HepG2 (cell line): ENCODE measurements at regions not wholly inside any gene's neighbourhood (a gene's known extent, or its start where the extent isn't known, plus 50 kb on each side); places are given as distances from the start of the nearest gene placed in this dataset.

ENCODE experiments used
- AKAP8 ChIP-seq: sonication (generic); formaldehyde crosslinking; IDR thresholded peaks from 2 replicates; pipeline ENCODE4 v1.5.1; 2020; ENCODE audit warnings: mild to moderate bottlenecking, missing genetic modification reagents
- FOXA3 ChIP-seq: IDR thresholded peaks from 2 replicates; pipeline ENCODE4 v1.6.1; 2016; ENCODE audit warnings: missing genetic modification reagents, missing compliant biosample characterization
- GTF3A ChIP-seq: sonication (generic); formaldehyde crosslinking; conservative IDR thresholded peaks from 2 replicates; pipeline ENCODE4 v1.4.0; 2020; ENCODE audit warnings: mild to moderate bottlenecking, missing genetic modification reagents
- HIVEP1 ChIP-seq: sonication (generic); formaldehyde crosslinking; IDR thresholded peaks from 2 replicates; pipeline ENCODE4 v1.4.0; 2020; ENCODE audit warnings: mild to moderate bottlenecking, missing genetic modification reagents
- HMGA1 ChIP-seq: sonication (generic); formaldehyde crosslinking; conservative IDR thresholded peaks from 2 replicates; pipeline ENCODE4 v1.4.0; 2020; ENCODE audit warnings: missing genetic modification reagents
- HNF4A ChIP-seq: sonication (generic); formaldehyde crosslinking; IDR thresholded peaks from 2 replicates; pipeline ENCODE4 v1.4.0; 2020; ENCODE audit warnings: missing genetic modification reagents
- JUN ChIP-seq: sonication (generic); formaldehyde crosslinking; IDR thresholded peaks from 2 replicates; pipeline ENCODE4 v1.4.0; 2020; ENCODE audit warnings: mild to moderate bottlenecking, missing genetic modification reagents
- JUNB ChIP-seq: sonication (generic); formaldehyde crosslinking; IDR thresholded peaks from 2 replicates; pipeline ENCODE4 v1.8.0; 2022; ENCODE audit warnings: missing genetic modification reagents, mild to moderate bottlenecking, borderline replicate concordance
- KDM5B ChIP-seq: sonication (generic); formaldehyde crosslinking; IDR thresholded peaks from 2 replicates; pipeline ENCODE4 v1.4.0; 2020; ENCODE audit warnings: missing genetic modification reagents, mild to moderate bottlenecking, borderline replicate concordance
- MNT ChIP-seq: fragments of 450-650 bp; IDR thresholded peaks from 2 replicates; pipeline ENCODE4 v1.6.1; 2016
- MXI1 ChIP-seq: IDR thresholded peaks from 3 replicates; pipeline ENCODE4 v1.6.1; 2012; ENCODE audit warnings: low read depth, low read length, inconsistent platforms, borderline replicate concordance
- MYNN ChIP-seq: sonication (generic); formaldehyde crosslinking; IDR thresholded peaks from 2 replicates; pipeline ENCODE4 v1.4.0; 2020; ENCODE audit warnings: mild to moderate bottlenecking, low read depth, missing genetic modification reagents
- NCOA2 ChIP-seq: sonication (generic); formaldehyde crosslinking; IDR thresholded peaks from 2 replicates; pipeline ENCODE4 v1.8.0; 2022; ENCODE audit warnings: inconsistent platforms
- PHF21A ChIP-seq: sonication (generic); formaldehyde crosslinking; IDR thresholded peaks from 2 replicates; pipeline ENCODE4 v1.5.0; 2020; ENCODE audit warnings: mild to moderate bottlenecking, missing genetic modification reagents
- SNRNP70 ChIP-seq: fragments of 200-400 bp; formaldehyde crosslinking; IDR thresholded peaks from 2 replicates; pipeline ENCODE4 v1.6.1; 2017; ENCODE audit warnings: mild to moderate bottlenecking, low read depth, low read length, moderate library complexity
- SP2 ChIP-seq: sonication (generic); formaldehyde crosslinking; IDR thresholded peaks from 2 replicates; pipeline ENCODE4 v1.5.1; 2020; ENCODE audit warnings: mild to moderate bottlenecking, missing genetic modification reagents
- SRSF4 ChIP-seq: fragments of 200-400 bp; formaldehyde crosslinking; IDR thresholded peaks from one replicate; pipeline ENCODE4 v1.6.1; 2018; ENCODE audit warnings: mild to moderate bottlenecking, low read depth, low read length, moderate library complexity; ENCODE audit not compliant: poor library complexity, severe bottlenecking
- SUZ12 ChIP-seq: fragments of 150-350 bp; IDR thresholded peaks from 2 replicates; pipeline ENCODE4 v1.6.1; 2014; ENCODE audit warnings: low read depth, low read length
- TFAP4 ChIP-seq: sonication (generic); IDR thresholded peaks from 2 replicates; pipeline ENCODE4 v1.6.1; 2016; ENCODE audit warnings: low read depth, borderline replicate concordance
- YY1 ChIP-seq: IDR thresholded peaks from 2 replicates; pipeline ENCODE4 v1.6.1; 2011; ENCODE audit warnings: low read length, low read depth, moderate library complexity, mild to moderate bottlenecking; ENCODE audit not compliant: insufficient read depth, insufficient replicate concordance
- ZFAT ChIP-seq: sonication (generic); formaldehyde crosslinking; conservative IDR thresholded peaks from 2 replicates; pipeline ENCODE4 v1.8.1; 2023; ENCODE audit warnings: missing genetic modification reagents, inconsistent platforms
- ZGPAT ChIP-seq: IDR thresholded peaks from 2 replicates; pipeline ENCODE4 v1.6.1; 2016; ENCODE audit warnings: mild to moderate bottlenecking
- ZMYM2 ChIP-seq: sonication (generic); formaldehyde crosslinking; IDR thresholded peaks from 2 replicates; pipeline ENCODE4 v1.8.0; 2022; ENCODE audit warnings: mild to moderate bottlenecking, missing genetic modification reagents
- ZNF20 ChIP-seq: sonication (generic); formaldehyde crosslinking; IDR thresholded peaks from 2 replicates; pipeline ENCODE4 v1.4.0; 2020; ENCODE audit warnings: mild to moderate bottlenecking, moderate library complexity, missing genetic modification reagents
- ZNF253 ChIP-seq: sonication (generic); formaldehyde crosslinking; IDR thresholded peaks from 2 replicates; pipeline ENCODE4 v1.8.0; 2022; ENCODE audit warnings: mild to moderate bottlenecking, missing genetic modification reagents, borderline replicate concordance
- ZNF562 ChIP-seq: sonication (generic); formaldehyde crosslinking; IDR thresholded peaks from 2 replicates; pipeline ENCODE4 v1.8.0; 2022; ENCODE audit warnings: missing genetic modification reagents, borderline replicate concordance
- ZNF577 ChIP-seq: sonication (generic); formaldehyde crosslinking; IDR thresholded peaks from 2 replicates; pipeline ENCODE4 v1.4.0; 2020; ENCODE audit warnings: mild to moderate bottlenecking, low read depth, missing genetic modification reagents, borderline replicate concordance
- ZNF672 ChIP-seq: sonication (generic); formaldehyde crosslinking; IDR thresholded peaks from 2 replicates; pipeline ENCODE4 v1.8.1; 2022; ENCODE audit warnings: missing genetic modification reagents
- ZNF724P ChIP-seq: sonication (generic); formaldehyde crosslinking; IDR thresholded peaks from 2 replicates; pipeline ENCODE4 v1.8.0; 2022; ENCODE audit warnings: missing genetic modification reagents, borderline replicate concordance
- ZNF780A ChIP-seq: sonication (generic); formaldehyde crosslinking; IDR thresholded peaks from 2 replicates; pipeline ENCODE4 v1.8.0; 2022; ENCODE audit warnings: mild to moderate bottlenecking, missing genetic modification reagents, moderate library complexity

GRCh38 chr11:14583252-14584034 lies 60.2 kb upstream of the PDE3B start (continued):
- no peak for TF ChIP-seq ZNF20 (CRISPR knock-in tag)
- TF ChIP-seq HIVEP1 (CRISPR knock-in tag): no peak
- TF ChIP-seq SNRNP70: no peak
- no peak for TF ChIP-seq PHF21A (CRISPR knock-in tag)
- no peak for TF ChIP-seq ZNF577
- TF ChIP-seq ZNF672 (CRISPR knock-in tag): no peak
- TF ChIP-seq KDM5B (CRISPR knock-in tag): no peak
- no peak for TF ChIP-seq SP2 (CRISPR knock-in tag)
- no peak; the same call in 1 of the 2 replicates for TF ChIP-seq NCOA2
- no peak; the same call in 1 of the 2 replicates for TF ChIP-seq ZGPAT
- peak; percentile 52 for TF ChIP-seq HNF4A (CRISPR knock-in tag)
- peak; percentile 75 for TF ChIP-seq FOXA3 (CRISPR knock-in tag)
- TF ChIP-seq MNT: no peak
- no peak for TF ChIP-seq AKAP8 (CRISPR knock-in tag)
- no peak for TF ChIP-seq JUN (CRISPR knock-in tag)
- 0 out of 2 replicates have a peak, but pooled peaks have one; percentile 47 for TF ChIP-seq ZMYM2 (CRISPR knock-in tag)
- TF ChIP-seq HMGA1: no peak
- no peak for TF ChIP-seq SRSF4
- peak; percentile 37; the same call in 1 of the 2 replicates for TF ChIP-seq TFAP4
- 0 out of 2 replicates have a peak, but pooled peaks have one; percentile 30 for TF ChIP-seq ZNF562 (CRISPR knock-in tag)
- TF ChIP-seq JUNB: no peak
- no peak for TF ChIP-seq ZNF253 (CRISPR knock-in tag)
- no peak for TF ChIP-seq MYNN (CRISPR knock-in tag)
- no peak for TF ChIP-seq ZFAT (CRISPR knock-in tag)
- no peak for TF ChIP-seq GTF3A
- no peak for TF ChIP-seq ZNF724P
- no peak for TF ChIP-seq YY1
- no peak for TF ChIP-seq SUZ12
- no peak for TF ChIP-seq MXI1
- TF ChIP-seq ZNF780A: no peak
